Testis (tissue), 2 donors: ENCODE measurements at regions not wholly inside any gene's neighbourhood (a gene's known extent, or its start where the extent isn't known, plus 50 kb on each side); places are given as distances from the start of the nearest gene placed in this dataset.

Experiments used
- POLR2A ChIP-seq: fragments of 450-650 bp; IDR thresholded peaks from one replicate; pipeline ENCODE4 v1.6.1; 2017; ENCODE audit warnings: antibody characterized with exemption, mild to moderate bottlenecking, moderate library complexity
- TF ChIP-seq, protein P1 (sequence below), 3 experiments: fragments of 450-650 bp in 2 of 3; fragments of 200-600 bp in 1 of 3; sonication (generic) in 1 of 3; IDR thresholded peaks; one replicate each; pipeline ENCODE4 v1.5.1; 2016 to 2019; ENCODE audit warnings: antibody characterized with exemption in 3 of 3, mild to moderate bottlenecking in 2 of 3, moderate library complexity in 1 of 3

DNA sequence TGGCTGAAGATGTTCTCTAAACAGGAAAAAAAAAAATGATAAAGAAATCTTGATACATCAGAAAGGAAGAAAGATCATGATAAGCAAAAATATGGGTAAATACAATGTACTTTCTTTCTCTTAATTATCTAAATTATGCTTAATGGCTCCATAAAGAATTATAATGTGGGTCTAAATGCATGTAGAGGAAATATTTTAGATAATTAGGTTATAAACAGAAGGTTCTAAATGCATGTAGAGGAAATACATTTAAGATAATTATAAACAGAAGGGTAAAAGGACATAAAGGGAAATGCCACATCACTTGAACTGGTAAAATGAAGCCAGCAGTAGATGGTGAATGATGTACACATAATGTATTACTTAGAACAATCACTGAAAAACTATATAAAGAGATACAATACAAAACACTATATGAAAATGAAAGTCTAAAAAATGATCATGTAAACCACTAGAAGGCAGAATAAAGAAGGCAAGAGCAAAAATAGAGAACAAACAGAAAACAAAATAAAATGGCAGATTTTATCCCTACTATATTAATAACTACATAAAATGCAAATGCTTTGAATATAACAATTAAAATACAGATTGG is 308.4 kb upstream of the CDH2 start:
- TF ChIP-seq, protein P1, sequence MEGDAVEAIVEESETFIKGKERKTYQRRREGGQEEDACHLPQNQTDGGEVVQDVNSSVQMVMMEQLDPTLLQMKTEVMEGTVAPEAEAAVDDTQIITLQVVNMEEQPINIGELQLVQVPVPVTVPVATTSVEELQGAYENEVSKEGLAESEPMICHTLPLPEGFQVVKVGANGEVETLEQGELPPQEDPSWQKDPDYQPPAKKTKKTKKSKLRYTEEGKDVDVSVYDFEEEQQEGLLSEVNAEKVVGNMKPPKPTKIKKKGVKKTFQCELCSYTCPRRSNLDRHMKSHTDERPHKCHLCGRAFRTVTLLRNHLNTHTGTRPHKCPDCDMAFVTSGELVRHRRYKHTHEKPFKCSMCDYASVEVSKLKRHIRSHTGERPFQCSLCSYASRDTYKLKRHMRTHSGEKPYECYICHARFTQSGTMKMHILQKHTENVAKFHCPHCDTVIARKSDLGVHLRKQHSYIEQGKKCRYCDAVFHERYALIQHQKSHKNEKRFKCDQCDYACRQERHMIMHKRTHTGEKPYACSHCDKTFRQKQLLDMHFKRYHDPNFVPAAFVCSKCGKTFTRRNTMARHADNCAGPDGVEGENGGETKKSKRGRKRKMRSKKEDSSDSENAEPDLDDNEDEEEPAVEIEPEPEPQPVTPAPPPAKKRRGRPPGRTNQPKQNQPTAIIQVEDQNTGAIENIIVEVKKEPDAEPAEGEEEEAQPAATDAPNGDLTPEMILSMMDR (IDR thresholded peaks at IDR 0.05) = no peak
- no peak for TF ChIP-seq POLR2A
